ENCODE measurements at regions not wholly inside any gene's neighbourhood (a gene's known extent, or its start where the extent isn't known, plus 50 kb on each side); places are given as distances from the start of the nearest gene placed in this dataset.

- Histone ChIP-seq H3K4me1 (ENCODE audit: control insufficient read depth, extremely low read depth, insufficient read depth, low read length) (no peaks in the 10 kb centered on the region), H3K79me2 (ENCODE audit: control insufficient read depth, insufficient read depth, low read length) (no peaks in the 10 kb centered on the region), H2AFZ (ENCODE audit: low read depth, low read length) (no peak overlapping the region), H3K4me3 (replicated peaks in 1 of 3; ENCODE audit: insufficient read depth in 1 of 3, low read depth in 1 of 3, low read length in 3 of 3) (no peak overlapping the region), H3K9ac (replicated peaks; ENCODE audit: extremely low read depth, insufficient read depth, low read length) (no peak overlapping the region), H3K9me1 (replicated peaks; ENCODE audit: control insufficient read depth, extremely low read depth, insufficient read depth, low read length) (no peaks in the 10 kb centered on the region), H3K27ac (ENCODE audit: insufficient read depth, low read depth, low read length) (no peak overlapping the region), H3K36me3 (ENCODE audit: control insufficient read depth in 2 of 2, extremely low read depth in 1 of 2, insufficient read depth in 2 of 2, low read length in 2 of 2) (no peaks in the 10 kb centered on the region), H3K4me2 (ENCODE audit: insufficient read depth, low read length) (no peak overlapping the region), H3K27me3 (ENCODE audit: control insufficient read depth in 2 of 2, insufficient read depth in 2 of 2, low read length in 2 of 2) (no peaks in the 10 kb centered on the region), H3K9me3 (replicated peaks; ENCODE audit: control insufficient read depth, insufficient read depth, low read length) (no peaks in the 10 kb centered on the region), H4K20me1 (replicated peaks; ENCODE audit: control insufficient read depth, extremely low read depth, insufficient read depth, low read length) (no peaks in the 10 kb centered on the region)
- intact Hi-C loops (cut with micrococcal nuclease) = no loop called here
- DNase-seq (ENCODE audit: low read depth, low spot score) (no peak), FAIRE-seq (no peak)
- BruUV-seq (replicated peaks) = no TSS peak
- dilution Hi-C loops (cut with MboI; ENCODE audit: extremely low pct_ligation_motif_present, low sequenced_read_pairs) = no loop called here
- POLR2A ChIA-PET = no interaction called here
- TF ChIP-seq EZH2 (IDR thresholded peaks at IDR 0.05; ENCODE audit: borderline replicate concordance, low read depth, low read length, severe bottlenecking) = no peak
- no peak for TF ChIP-seq POLR2AphosphoS5 (IDR thresholded peaks at IDR 0.05; ENCODE audit: insufficient read depth, low read depth, low read length)
- TF ChIP-seq POLR2A (IDR thresholded peaks at IDR 0.05; ENCODE audit: low read depth, low read length) = no peak
- no peak for TF ChIP-seq MAX (IDR thresholded peaks at IDR 0.05; ENCODE audit: insufficient read depth, insufficient read length)
- TF ChIP-seq FOS (IDR thresholded peaks at IDR 0.05; ENCODE audit: borderline replicate concordance, insufficient read depth, low read length) = no peak
- TF ChIP-seq MYC (IDR thresholded peaks at IDR 0.05; ENCODE audit: low read depth, low read length) = no peak
- TF ChIP-seq GATA2 (IDR thresholded peaks at IDR 0.05; ENCODE audit: insufficient read depth, insufficient read length, low read depth, low read length) = no peak
- TF ChIP-seq CTCF (IDR thresholded peaks at IDR 0.05; ENCODE audit: extremely low read depth in 1 of 2, insufficient read depth in 1 of 2, low read depth in 1 of 2, low read length in 2 of 2) = no peak
- TF ChIP-seq JUN (IDR thresholded peaks at IDR 0.05; ENCODE audit: borderline replicate concordance, insufficient read depth, insufficient read length, low read depth) = no peak
- CTCF ChIA-PET = no interaction called here
These were observed 202.5 kb upstream of the SLC27A6 start for GRCh38 chr5:128762661-128763306.

Data from endothelial cell of umbilical vein (primary cell).